ENCODE measurements at regions not wholly inside any gene's neighbourhood (a gene's known extent, or its start where the extent isn't known, plus 50 kb on each side); places are given as distances from the start of the nearest gene placed in this dataset.
A peak's percentile ranks its signal among the peaks of the same experiment; 100 is the strongest.
"Not testable (repeated sequence)": the region's sequence is repeated elsewhere in the genome, so short reads cannot be mapped to it uniquely, and the experiment has no call there.

DNA sequence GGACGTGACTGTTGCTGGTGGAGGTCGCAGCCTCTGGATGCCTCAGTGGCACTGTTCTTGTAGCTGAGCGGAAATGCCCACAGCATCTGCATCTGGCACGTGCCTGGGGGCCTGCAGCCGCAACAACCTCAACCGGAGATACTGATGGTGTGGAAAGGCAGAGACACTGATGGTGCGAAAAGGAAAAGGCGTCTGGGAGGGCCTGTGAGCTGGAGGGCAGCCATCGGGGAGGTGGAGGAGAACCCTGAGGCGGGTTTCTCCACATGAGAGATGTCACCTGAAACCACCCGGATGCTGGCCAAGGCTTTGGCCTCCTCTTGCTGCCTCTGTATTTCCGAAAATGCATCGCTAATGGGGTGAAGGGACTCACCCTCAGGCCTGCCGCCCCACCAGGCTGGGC is 284.8 kb upstream of the WSB1 start:
- H3K4me3 ChIP-seq (ENCODE audit: low read length), result no peak overlapping the region
- no peak for DNase-seq (ENCODE audit: low read depth)
- TF ChIP-seq, protein P1, sequence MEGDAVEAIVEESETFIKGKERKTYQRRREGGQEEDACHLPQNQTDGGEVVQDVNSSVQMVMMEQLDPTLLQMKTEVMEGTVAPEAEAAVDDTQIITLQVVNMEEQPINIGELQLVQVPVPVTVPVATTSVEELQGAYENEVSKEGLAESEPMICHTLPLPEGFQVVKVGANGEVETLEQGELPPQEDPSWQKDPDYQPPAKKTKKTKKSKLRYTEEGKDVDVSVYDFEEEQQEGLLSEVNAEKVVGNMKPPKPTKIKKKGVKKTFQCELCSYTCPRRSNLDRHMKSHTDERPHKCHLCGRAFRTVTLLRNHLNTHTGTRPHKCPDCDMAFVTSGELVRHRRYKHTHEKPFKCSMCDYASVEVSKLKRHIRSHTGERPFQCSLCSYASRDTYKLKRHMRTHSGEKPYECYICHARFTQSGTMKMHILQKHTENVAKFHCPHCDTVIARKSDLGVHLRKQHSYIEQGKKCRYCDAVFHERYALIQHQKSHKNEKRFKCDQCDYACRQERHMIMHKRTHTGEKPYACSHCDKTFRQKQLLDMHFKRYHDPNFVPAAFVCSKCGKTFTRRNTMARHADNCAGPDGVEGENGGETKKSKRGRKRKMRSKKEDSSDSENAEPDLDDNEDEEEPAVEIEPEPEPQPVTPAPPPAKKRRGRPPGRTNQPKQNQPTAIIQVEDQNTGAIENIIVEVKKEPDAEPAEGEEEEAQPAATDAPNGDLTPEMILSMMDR (IDR thresholded peaks at IDR 0.05; ENCODE audit: insufficient read depth, low read depth, low read length, missing control alignments), result no peak

DNA sequence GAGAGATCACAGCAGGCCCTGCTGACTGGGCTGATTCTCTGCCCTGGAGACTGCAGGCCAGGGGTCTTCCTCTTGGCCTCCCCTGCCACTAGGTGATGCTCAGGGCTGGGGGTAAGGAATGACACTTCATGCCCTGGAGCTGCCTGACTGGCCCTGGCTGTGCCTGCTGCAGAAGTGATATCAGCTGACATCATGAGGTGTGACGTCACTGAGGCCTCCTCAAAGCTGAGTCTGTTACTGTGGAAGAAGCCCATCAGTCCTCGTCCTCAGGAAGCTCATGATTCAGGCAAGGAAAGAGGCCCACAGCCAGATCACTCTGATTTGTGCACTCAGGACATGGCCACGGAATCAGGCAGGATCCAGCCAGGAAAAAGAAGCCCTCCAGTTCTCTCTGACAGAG is 283.8 kb upstream of the WSB1 start:
- DNase-seq (ENCODE audit: low read depth); H3K4me3 ChIP-seq (ENCODE audit: low read length): not testable (repeated sequence)

DNA sequence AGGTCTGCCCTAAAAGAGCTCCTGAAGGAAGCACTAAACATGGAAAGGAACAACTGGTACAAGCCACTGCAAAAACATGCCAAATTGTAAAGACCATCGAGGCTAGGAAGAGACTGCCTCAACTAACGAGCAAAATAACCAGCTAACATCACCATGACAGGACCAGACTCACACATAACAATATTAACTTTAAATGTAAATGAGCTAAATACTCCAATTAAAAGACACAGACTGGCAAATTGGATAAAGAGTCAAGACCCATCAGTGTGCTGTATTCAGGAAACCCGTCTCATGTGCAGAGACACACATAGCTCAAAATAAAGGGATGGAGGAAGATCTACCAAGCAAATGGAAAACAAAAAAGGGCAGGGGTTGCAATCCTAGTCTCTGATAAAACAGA is 263.4 kb upstream of the WSB1 start:
- DNase-seq (ENCODE audit: low read depth); H3K4me3 ChIP-seq (ENCODE audit: low read length): not testable (repeated sequence)

DNA sequence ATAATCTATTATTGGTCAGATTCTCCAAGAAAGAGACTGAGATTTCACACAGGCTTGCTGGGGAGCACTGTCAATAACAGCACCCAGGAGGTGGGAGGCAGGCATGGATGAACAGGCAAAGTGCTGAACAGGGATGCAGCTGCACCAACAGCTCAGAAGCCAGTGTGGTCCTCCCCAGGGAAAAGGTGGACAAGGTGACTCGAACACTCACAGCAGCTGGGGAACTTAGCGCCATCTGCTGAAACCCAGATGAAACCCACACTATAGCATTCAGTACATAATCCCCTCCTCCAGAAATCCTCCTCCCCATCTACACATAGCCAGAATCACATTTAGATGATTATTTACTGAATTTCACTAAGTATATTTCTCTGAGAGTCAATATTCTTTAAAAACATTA is 255.2 kb upstream of the WSB1 start:
- TF ChIP-seq, protein P1 (IDR thresholded peaks at IDR 0.05; ENCODE audit: insufficient read depth, low read depth, low read length, missing control alignments), result no peak
- no peak overlapping the region for H3K4me3 ChIP-seq (ENCODE audit: low read length)
- no peak for DNase-seq (ENCODE audit: low read depth)

DNA sequence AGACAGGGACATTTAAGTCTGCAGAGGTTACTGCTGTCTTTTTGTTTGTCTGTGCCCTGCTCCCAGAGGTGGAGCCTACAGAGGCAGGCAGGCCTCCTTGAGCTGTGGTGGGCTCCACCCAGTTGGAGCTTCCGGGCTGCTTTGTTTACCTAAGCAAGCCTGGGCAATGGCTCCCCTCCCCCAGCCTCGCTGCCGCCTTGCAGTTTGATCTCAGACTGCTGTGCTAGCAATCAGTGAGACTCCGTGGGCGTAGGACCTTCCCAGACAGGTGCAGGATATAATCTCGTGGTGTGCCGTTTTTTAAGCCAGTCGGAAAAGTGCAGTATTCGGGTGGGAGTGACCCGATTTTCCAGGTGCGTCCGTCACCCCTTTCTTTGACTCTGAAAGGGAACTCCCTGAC is 248.9 kb upstream of the WSB1 start:
- DNase-seq (ENCODE audit: low read depth), result not testable (repeated sequence)

DNA sequence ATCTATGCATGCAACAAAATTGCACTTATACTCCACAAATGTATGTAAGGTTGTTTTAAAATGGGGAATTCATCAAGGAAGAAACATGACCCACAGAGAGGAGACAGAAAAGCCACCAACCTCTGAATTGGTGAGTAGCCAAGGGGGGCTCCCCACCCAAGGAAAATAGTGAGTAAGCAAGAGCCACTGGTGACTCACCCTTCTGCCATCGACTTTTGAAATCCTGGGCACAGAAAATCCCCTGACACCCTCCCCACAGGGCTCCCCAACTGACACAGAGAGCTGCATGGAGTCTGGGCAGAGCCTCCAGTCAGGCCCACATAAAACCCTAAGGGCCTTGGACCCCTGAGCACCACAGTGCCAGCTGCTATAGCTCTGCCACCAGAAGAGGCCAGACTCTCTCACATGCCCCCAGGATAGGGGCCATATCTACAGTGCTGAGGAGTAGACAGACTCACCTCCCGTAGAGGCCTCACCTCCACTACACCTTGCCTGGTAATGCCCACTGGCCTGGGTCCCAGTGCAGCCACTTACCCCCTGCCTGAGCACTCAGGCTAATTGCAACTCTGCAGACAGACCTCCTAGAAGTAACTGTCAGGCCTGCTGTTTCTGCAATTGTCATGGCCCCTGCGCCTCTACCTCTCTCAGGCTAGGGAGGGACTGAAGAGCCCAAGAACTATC is 244.7 kb upstream of the WSB1 start:
- TF ChIP-seq, protein P1 (IDR thresholded peaks at IDR 0.05; ENCODE audit: insufficient read depth, low read depth, low read length, missing control alignments), result no peak
- no peak overlapping the region for H3K4me3 ChIP-seq (ENCODE audit: low read length)
- DNase-seq (ENCODE audit: low read depth), result peak; percentile 23

More for the DNA sequence above, 248.9 kb upstream of the WSB1 start:
- H3K4me3 ChIP-seq (ENCODE audit: low read length), result not testable (repeated sequence)

DNA sequence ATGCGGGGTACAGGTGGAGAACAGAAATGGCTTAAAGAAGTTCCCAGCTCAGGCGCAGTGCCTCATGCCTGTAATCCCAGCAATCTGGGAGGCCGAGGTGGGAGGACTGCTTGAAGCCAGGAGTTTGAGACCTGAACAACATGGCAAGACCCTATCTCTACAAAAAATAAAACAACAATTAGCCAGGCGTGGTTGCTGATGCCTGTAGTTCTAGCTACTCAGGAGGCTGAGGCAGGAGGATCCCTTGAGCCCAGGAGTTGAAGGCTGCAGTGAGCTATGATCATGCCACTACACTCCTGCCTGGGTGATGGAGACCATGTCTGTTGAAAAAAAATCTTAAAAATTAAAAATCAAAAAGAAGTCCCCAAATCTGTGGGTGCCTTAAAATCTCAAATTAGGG is 228.3 kb upstream of the WSB1 start:
- no peak for DNase-seq (ENCODE audit: low read depth)
- TF ChIP-seq, protein P1 (IDR thresholded peaks at IDR 0.05; ENCODE audit: insufficient read depth, low read depth, low read length, missing control alignments), result no peak
- H3K4me3 ChIP-seq (ENCODE audit: low read length), result no peak overlapping the region

DNA sequence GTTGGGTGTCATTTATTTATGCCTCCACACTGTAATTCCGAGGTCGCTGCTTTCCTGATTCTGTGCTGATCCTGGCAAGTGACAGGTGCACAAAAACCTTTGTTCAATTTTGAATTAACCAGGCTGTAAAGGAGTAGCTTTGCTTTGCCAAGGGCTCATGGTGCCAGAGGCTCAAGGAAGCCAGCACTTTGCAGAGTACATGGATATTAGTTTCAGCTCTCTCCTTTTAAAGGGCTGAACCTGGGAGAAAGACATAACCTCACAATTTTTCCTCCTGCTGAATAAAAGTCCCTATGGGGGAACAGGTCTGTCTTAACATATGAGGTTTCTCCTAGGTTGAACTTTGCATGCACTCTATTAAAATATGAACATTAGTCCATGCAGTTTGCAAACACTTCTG is 227.6 kb upstream of the WSB1 start:
- H3K4me3 ChIP-seq (ENCODE audit: low read length), result no peak overlapping the region
- TF ChIP-seq, protein P1 (IDR thresholded peaks at IDR 0.05; ENCODE audit: insufficient read depth, low read depth, low read length, missing control alignments), result no peak
- DNase-seq (ENCODE audit: low read depth), result no peak

All from epithelial cell of esophagus (primary cell).